Skeletal muscle tissue (tissue), 3 donors: ENCODE measurements at regions not wholly inside any gene's neighbourhood (a gene's known extent, or its start where the extent isn't known, plus 50 kb on each side); places are given as distances from the start of the nearest gene placed in this dataset.
A peak's percentile ranks its signal among the peaks of the same experiment; 100 is the strongest.
"Not testable (repeated sequence)": the region's sequence is repeated elsewhere in the genome, so short reads cannot be mapped to it uniquely, and the experiment has no call there.

Experiments used
- H3K27ac ChIP-seq: one replicate; pipeline ENCODE4 v1.7.0; 2013; ENCODE audit warnings: mild to moderate bottlenecking, low read depth, low read length, inconsistent platforms
- H3K27me3 ChIP-seq, 3 donors: one replicate each; pipeline ENCODE4 v1.7.0; 2013; ENCODE audit warnings: low read length in 3 of 3; ENCODE audit not compliant: control insufficient read depth in 3 of 3, insufficient read depth in 3 of 3
- H3K36me3 ChIP-seq, 3 donors: one replicate each; pipeline ENCODE4 v1.7.0; 2013; ENCODE audit warnings: low read length in 3 of 3; ENCODE audit not compliant: control insufficient read depth in 3 of 3, insufficient read depth in 3 of 3
- H3K4me1 ChIP-seq, 3 donors: one replicate each; pipeline ENCODE4 v1.7.0; 2013; ENCODE audit warnings: low read length in 3 of 3, mild to moderate bottlenecking in 3 of 3; ENCODE audit not compliant: control insufficient read depth in 3 of 3, insufficient read depth in 3 of 3
- H3K4me3 ChIP-seq, 3 donors: one replicate each; pipeline ENCODE4 v1.7.0; 2013; ENCODE audit warnings: low read length in 3 of 3
- H3K9ac ChIP-seq, 3 donors: one replicate each; pipeline ENCODE4 v1.7.0; 2013; ENCODE audit warnings: low read length in 3 of 3, mild to moderate bottlenecking in 3 of 3, moderate library complexity in 2 of 3, low read depth in 1 of 3
- H3K9me3 ChIP-seq, 3 donors: one replicate each; pipeline ENCODE4 v1.7.0; 2013; ENCODE audit warnings: low read length in 3 of 3; ENCODE audit not compliant: control insufficient read depth in 3 of 3
- donor health status: Osteomylitis.

DNA sequence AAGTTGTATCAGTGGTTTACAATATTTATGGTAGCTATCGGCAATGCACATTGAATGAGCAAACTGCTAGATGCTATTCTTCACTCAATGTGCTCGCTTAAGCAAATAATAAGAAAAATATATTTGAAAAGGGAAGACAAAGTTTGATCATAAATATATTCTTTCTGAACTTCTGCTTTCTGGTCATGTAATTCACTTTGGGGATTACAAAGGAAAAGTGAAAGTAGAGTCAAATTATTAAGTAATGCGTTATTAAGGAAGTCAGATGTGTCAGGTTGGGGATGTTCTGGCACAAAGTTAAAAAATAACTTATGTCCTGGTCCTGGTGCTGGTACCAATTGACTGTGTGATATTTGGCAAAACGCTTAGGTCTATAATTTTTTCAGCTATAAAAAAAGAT, 98.0 kb upstream of the TRIM77 start:
- Histone ChIP-seq H3K27ac (no peak overlapping the region), H3K4me3 (peak overlapping the region in 1 of 3 donors; percentile 30), H3K9me3 (no peaks in the 10 kb centered on the region), H3K36me3 (no peaks in the 10 kb centered on the region), H3K4me1 (no peaks in the 10 kb centered on the region), H3K27me3 (no peaks in the 10 kb centered on the region), H3K9ac (no peak overlapping the region)

DNA sequence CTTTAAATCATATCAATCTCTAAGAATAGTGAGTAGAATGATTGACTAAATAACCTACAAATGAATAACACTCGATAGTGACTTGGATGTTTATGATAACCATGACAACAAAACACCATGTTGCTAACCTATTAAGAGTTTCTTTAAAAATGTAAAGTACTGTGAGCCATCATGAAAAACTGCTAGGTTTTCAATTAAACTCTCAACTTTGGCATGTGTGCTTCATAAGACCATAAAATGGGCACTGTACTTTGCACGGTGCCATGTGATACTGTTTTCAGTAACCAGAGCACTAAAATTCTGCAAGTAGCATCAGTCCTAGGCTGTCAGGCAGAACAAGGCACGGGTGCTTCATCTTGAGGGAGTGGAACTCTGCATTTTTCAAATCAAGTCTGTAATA, 96.2 kb upstream of the TRIM77 start:
- Histone ChIP-seq H3K36me3 (no peaks in the 10 kb centered on the region), H3K27ac (no peak overlapping the region), H3K4me1 (no peaks in the 10 kb centered on the region), H3K9ac (no peak overlapping the region), H3K27me3 (no peaks in the 10 kb centered on the region), H3K4me3 (no peak overlapping the region), H3K9me3 (no peaks in the 10 kb centered on the region)

DNA sequence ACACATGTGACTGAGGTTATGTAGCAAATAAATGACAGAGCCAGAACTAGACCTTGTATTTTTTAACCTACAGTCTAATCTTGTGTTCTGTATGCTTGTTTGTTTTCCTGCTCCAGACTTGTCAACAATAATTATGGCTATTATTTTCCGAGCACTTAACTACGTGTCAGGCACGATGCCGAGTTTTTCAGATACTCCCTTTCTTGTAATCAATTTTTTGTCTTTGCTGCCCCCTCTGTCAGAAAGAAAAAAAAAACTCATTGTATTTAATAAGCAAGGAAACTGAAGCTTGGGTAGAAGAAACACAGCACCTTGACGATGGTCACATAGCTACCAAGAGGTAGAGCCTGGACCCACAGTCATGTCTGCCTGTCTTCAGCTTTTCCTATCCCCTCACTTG, 95.7 kb upstream of the TRIM77 start:
- not testable (repeated sequence) for H3K36me3 ChIP-seq, H3K4me1 ChIP-seq, H3K4me3 ChIP-seq, H3K27me3 ChIP-seq, H3K9ac ChIP-seq, H3K9me3 ChIP-seq, H3K27ac ChIP-seq

DNA sequence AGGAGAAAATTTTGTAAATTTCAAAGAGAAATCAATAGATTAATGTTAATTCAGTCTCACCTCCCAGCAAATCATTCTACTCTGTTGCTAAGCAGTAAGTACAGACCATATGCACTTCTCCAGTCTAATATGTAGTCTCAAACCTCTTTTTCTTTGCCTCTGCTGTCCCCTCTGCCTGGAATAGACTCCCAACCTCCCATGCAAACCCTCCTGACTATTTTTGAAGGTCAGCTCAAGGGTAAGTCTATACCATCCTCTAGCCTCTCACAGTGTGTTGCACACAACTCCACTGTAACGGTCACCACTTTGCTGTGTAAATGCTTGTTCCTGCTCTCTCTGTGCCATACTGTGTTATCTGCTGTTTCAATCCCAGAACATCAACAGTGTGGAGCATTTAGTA, 94.5 kb upstream of the TRIM77 start:
- H3K36me3 ChIP-seq, H3K4me3 ChIP-seq, H3K27ac ChIP-seq, H3K4me1 ChIP-seq, H3K9me3 ChIP-seq, H3K27me3 ChIP-seq, H3K9ac ChIP-seq: not testable (repeated sequence)

DNA sequence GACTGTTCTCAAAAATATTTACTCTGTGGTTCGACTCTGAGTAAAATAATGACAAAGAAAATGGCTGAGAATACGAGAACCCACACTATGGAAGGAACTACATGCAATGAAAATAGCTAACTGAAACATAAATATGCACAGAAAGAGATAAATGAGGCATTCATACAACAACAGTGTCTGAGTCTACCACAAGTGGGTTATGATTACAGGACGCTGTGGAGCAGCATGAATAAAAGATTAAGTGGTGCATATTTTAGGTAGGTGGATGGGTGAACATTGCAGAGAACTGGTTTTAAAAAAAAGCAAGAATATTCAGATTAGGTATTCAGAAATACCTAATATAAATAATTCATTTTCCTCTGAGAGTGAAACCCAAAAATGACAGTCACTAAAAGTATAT, 93.9 kb upstream of the TRIM77 start:
- not testable (repeated sequence) for H3K9me3 ChIP-seq, H3K9ac ChIP-seq, H3K36me3 ChIP-seq, H3K27ac ChIP-seq, H3K4me3 ChIP-seq, H3K4me1 ChIP-seq, H3K27me3 ChIP-seq

DNA sequence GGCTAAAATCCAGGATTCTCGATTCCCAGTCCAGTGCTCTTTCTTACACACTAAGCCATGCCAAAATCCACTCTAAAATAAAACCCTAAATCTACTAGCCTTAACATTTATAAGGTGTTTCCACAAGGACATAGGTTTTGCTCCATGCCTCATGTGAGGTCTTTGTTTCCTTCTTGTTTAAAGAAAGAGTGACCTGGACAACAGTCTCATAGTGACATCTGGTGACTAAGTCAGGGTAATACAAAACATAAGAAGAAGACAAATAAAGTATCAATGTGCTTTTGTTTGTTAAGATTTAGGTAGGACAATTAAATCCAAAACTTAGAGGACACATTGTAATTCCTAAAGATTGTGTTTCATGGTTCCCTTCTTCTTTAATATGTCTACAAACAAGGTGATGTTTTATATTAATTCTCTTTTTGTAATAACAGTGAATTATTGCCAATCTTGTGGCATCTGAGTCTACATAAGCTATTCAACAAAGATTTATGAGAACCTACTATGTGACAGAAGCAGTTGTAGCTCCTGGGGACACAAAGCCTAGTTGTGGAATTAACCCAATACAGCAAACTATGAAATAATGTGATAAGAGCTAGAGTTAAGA, 93.0 kb upstream of the TRIM77 start:
- not testable (repeated sequence) for H3K9ac ChIP-seq, H3K4me3 ChIP-seq, H3K36me3 ChIP-seq, H3K27me3 ChIP-seq, H3K9me3 ChIP-seq, H3K27ac ChIP-seq, H3K4me1 ChIP-seq

DNA sequence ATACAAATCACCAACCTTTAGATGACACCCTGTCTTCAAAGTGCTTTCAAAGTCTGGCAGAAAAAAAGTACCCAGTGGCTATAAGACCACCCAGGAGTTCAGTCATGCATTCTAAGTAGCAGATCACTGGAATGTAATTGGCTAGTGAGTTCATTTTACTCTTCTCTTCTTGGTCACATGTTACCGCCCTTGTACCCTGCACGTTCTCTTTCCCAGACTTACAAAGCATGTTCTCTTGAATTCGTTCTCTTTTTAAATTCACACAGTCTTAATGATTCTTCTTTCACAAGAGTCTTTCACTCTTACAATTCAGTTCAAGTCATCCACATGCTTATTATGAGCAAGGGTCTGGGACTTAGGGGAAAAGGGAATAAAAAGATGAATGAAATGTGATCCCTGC, 89.4 kb upstream of the TRIM77 start:
- H3K4me3 ChIP-seq: not testable (repeated sequence)

DNA sequence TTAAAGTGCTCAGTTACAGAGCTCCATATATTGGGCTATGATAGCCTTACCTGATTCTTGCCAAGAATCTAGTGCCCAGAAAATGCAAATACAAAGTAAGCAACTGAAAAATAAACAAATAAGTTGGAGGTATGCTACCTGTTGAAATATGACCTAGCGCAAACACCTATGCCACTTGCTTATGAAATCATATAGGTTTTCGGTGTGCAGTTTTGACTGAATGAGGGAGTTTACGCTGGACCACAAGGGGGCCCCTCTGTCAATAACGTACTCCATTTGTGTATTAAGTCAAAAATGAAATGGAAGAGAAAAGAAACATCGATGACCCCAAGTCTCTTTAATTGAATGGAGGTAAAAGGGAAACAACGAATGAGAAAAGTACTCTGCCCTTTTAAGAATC, 84.9 kb upstream of the TRIM77 start:
- H3K9me3 ChIP-seq: no peaks in the 10 kb centered on the region
- H3K36me3 ChIP-seq: no peaks in the 10 kb centered on the region
- no peak overlapping the region for H3K9ac ChIP-seq
- H3K27me3 ChIP-seq: no peaks in the 10 kb centered on the region
- no peak overlapping the region for H3K27ac ChIP-seq
- no peaks in the 10 kb centered on the region for H3K4me1 ChIP-seq
- no peak overlapping the region for H3K4me3 ChIP-seq

More for the DNA sequence above, 89.4 kb upstream of the TRIM77 start:
- not testable (repeated sequence) for H3K27me3 ChIP-seq, H3K9me3 ChIP-seq, H3K4me1 ChIP-seq, H3K9ac ChIP-seq, H3K36me3 ChIP-seq, H3K27ac ChIP-seq

DNA sequence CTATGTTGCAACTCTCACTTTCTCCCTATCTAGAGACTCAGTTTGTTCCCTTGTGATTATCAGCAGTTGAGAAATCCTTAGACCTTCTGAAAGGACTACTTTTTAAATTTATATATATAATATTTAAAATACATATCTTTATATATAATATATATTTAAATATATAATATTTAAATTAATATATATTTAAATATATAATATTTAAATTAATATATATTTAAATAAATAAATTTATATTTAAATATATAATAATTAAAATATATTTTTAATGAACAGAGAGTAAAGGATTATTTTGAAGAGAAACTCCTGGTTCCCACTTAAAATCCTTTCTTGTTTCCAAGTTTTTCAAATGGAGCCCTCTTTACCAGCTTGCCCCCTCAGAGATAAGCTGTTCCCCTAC, 83.7 kb upstream of the TRIM77 start:
- Histone ChIP-seq H3K4me1 (no peaks in the 10 kb centered on the region), H3K4me3 (no peak overlapping the region), H3K27ac (no peak overlapping the region), H3K9me3 (no peaks in the 10 kb centered on the region), H3K9ac (no peak overlapping the region), H3K36me3 (no peaks in the 10 kb centered on the region), H3K27me3 (no peaks in the 10 kb centered on the region)

DNA sequence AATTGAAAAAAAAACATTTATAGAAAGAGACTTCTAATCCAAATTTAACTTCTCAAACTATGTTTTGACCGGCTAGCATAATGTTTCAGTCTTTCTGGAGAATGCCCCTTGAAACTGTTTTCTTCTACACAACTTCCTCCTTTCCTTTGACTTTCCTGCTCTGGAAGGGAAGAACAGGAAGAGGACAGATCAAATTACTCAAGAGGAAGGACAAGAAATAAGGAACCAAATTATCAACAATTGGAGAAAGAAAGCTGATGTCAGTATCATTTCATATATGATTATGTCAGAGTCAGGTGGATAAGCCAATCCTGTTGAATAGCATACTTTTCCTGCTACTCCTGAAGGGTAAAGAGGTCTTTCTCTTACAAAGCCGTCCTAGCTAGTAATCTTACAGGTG, 83.2 kb upstream of the TRIM77 start:
- not testable (repeated sequence) for H3K4me3 ChIP-seq, H3K27ac ChIP-seq, H3K4me1 ChIP-seq, H3K27me3 ChIP-seq, H3K9ac ChIP-seq, H3K9me3 ChIP-seq, H3K36me3 ChIP-seq

DNA sequence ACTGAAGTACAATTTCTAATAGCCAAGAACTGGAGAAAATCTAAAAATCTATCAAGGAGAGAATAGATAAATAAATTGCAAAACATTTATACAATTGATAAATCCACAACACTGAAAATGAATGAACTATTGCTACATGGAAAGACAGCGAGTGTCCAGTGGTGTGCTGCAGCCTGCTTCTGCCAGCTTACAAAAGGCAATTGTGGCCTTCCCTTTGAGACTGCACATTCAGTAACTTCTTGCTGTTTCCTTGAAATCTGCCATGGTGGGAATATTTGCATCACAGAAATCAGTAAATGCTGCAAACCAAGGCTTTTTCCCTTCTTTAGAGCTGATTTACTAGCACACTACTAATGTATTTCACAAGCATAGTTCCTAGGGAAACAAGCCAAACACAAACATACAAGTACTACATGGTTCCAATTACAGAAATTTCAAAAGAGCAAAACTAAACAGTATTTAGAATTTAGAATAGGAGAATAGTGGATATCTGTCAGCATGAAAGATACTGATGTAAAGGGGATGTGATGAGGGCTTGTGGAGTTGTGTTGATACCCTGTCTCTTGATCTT, 76.9 kb upstream of the TRIM77 start:
- no peak overlapping the region for H3K9ac ChIP-seq
- H3K9me3 ChIP-seq: no peaks in the 10 kb centered on the region
- no peak overlapping the region for H3K27ac ChIP-seq
- H3K27me3 ChIP-seq: no peaks in the 10 kb centered on the region
- no peaks in the 10 kb centered on the region for H3K4me1 ChIP-seq
- H3K36me3 ChIP-seq: no peaks in the 10 kb centered on the region
- no peak overlapping the region for H3K4me3 ChIP-seq
